Ascending aorta (tissue), 2 donors: ENCODE measurements at regions not wholly inside any gene's neighbourhood (a gene's known extent, or its start where the extent isn't known, plus 50 kb on each side); places are given as distances from the start of the nearest gene placed in this dataset.

ENCODE experiments used
- DNase-seq, 2 donors: peaks; one replicate each; pipeline ENCODE4 v3.0.0-alpha.2; 2019; ENCODE audit warnings: low spot score in 2 of 2
- H3K27ac ChIP-seq, 2 donors: fragments of 200-600 bp; sonication (generic); one replicate each; pipeline ENCODE4 v1.5.1; 2016 to 2017; ENCODE audit warnings: mild to moderate bottlenecking in 1 of 2
- H3K27me3 ChIP-seq: fragments of 200-600 bp; sonication (generic); one replicate; pipeline ENCODE4 v1.5.1; 2017
- H3K36me3 ChIP-seq, 2 donors: fragments of 200-600 bp; sonication (generic); one replicate each; pipeline ENCODE4 v1.5.1; 2016
- H3K4me1 ChIP-seq, 2 donors: fragments of 200-600 bp; sonication (generic); one replicate each; pipeline ENCODE4 v1.5.1; 2016 to 2017; ENCODE audit warnings: mild to moderate bottlenecking in 1 of 2
- H3K4me3 ChIP-seq, 2 donors: fragments of 200-600 bp; sonication (generic); one replicate each; pipeline ENCODE4 v1.5.1; 2016 to 2017; ENCODE audit warnings: mild to moderate bottlenecking in 1 of 2
- H3K9me3 ChIP-seq, 2 donors: fragments of 200-600 bp; sonication (generic); one replicate each; pipeline ENCODE4 v1.5.1; 2016
- intact Hi-C: fragments of 100-400 bp; cut with DNase I; formaldehyde crosslinking; loops from one replicate; pipeline ENCODE4 v1.15.1; 2023
- TF ChIP-seq, protein P1 (sequence below), 3 experiments: fragments of 200-600 bp in 2 of 3; fragments of 450-650 bp in 1 of 3; sonication (generic) in 2 of 3; IDR thresholded peaks; one replicate each; pipeline ENCODE4 v1.5.1; 2016 to 2019; ENCODE audit warnings: antibody characterized with exemption in 3 of 3, mild to moderate bottlenecking in 1 of 3, moderate library complexity in 1 of 3

DNA sequence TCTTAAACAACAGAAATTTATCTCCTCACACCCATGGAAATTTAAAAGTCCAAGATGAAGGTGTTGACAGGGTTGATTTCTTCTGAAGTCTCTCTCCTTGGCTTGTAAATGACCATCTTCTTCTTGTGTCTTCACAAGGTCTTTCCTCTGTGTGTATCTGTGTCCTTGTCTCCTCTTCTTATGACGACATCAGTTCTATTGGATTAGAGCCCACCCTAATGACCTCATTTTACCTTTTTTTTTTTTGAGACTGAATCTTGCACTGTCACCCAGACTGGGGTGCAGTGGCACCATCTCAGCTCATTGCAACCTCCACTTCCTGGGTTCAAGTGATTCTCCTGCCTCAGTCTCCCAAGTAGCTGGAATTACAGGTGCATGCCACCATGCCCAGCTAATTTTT, 429.0 kb upstream of the CDH5 start:
- TF ChIP-seq, protein P1, sequence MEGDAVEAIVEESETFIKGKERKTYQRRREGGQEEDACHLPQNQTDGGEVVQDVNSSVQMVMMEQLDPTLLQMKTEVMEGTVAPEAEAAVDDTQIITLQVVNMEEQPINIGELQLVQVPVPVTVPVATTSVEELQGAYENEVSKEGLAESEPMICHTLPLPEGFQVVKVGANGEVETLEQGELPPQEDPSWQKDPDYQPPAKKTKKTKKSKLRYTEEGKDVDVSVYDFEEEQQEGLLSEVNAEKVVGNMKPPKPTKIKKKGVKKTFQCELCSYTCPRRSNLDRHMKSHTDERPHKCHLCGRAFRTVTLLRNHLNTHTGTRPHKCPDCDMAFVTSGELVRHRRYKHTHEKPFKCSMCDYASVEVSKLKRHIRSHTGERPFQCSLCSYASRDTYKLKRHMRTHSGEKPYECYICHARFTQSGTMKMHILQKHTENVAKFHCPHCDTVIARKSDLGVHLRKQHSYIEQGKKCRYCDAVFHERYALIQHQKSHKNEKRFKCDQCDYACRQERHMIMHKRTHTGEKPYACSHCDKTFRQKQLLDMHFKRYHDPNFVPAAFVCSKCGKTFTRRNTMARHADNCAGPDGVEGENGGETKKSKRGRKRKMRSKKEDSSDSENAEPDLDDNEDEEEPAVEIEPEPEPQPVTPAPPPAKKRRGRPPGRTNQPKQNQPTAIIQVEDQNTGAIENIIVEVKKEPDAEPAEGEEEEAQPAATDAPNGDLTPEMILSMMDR (IDR thresholded peaks at IDR 0.05), result no peak
- no peak for DNase-seq
- intact Hi-C loops, result no loop called here
- no peak overlapping the region for H3K4me3 ChIP-seq
- no peak overlapping the region for H3K27ac ChIP-seq
- H3K9me3 ChIP-seq, result no peaks in the 10 kb centered on the region
- no peaks in the 10 kb centered on the region for H3K36me3 ChIP-seq
- no peaks in the 10 kb centered on the region for H3K27me3 ChIP-seq
- H3K4me1 ChIP-seq, result no peaks in the 10 kb centered on the region

GRCh38 chr16:65936096-65936495, 430.4 kb upstream of the CDH5 start:
- Histone ChIP-seq H3K9me3 (no peaks in the 10 kb centered on the region), H3K27me3 (no peaks in the 10 kb centered on the region), H3K4me3 (no peak overlapping the region), H3K27ac (no peak overlapping the region), H3K4me1 (no peaks in the 10 kb centered on the region), H3K36me3 (no peaks in the 10 kb centered on the region)
- DNase-seq, result no peak
- intact Hi-C loops, result no loop called here
- TF ChIP-seq, protein P1 (IDR thresholded peaks at IDR 0.05), result no peak

GRCh38 chr16:65934443-65934842, 432.0 kb upstream of the CDH5 start:
- H3K27me3 ChIP-seq, result no peaks in the 10 kb centered on the region
- H3K36me3 ChIP-seq, result no peaks in the 10 kb centered on the region
- no peaks in the 10 kb centered on the region for H3K4me1 ChIP-seq
- intact Hi-C loops, result no loop called here
- H3K9me3 ChIP-seq, result no peaks in the 10 kb centered on the region
- no peak overlapping the region for H3K4me3 ChIP-seq
- no peak for DNase-seq
- TF ChIP-seq, protein P1 (IDR thresholded peaks at IDR 0.05), result no peak
- no peak overlapping the region for H3K27ac ChIP-seq

DNA sequence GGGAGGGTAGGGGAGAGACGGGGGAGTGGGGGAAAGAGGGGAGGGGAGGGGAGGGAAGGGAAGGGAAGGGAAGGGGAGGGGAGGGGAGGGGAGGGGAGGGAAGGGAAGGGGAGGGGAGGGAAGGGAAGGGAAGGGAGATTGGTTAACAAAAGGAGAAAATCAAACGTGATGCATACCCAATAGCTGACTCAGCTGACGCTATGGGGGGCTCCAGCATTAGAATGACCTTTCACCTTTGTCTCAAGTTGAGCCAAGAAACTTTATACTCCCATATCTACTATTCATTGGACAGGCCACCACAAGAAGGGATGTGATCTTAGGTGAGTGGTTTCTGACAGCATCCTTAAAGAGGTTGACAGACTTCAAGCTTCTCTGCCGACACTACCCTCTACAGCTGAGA, 432.8 kb upstream of the CDH5 start:
- TF ChIP-seq, protein P1 (IDR thresholded peaks at IDR 0.05), result no peak
- Histone ChIP-seq H3K36me3 (no peaks in the 10 kb centered on the region), H3K27ac (no peak overlapping the region), H3K4me1 (no peaks in the 10 kb centered on the region), H3K4me3 (no peak overlapping the region), H3K9me3 (no peaks in the 10 kb centered on the region), H3K27me3 (no peaks in the 10 kb centered on the region)
- DNase-seq, result no peak
- intact Hi-C loops, result no loop called here

DNA sequence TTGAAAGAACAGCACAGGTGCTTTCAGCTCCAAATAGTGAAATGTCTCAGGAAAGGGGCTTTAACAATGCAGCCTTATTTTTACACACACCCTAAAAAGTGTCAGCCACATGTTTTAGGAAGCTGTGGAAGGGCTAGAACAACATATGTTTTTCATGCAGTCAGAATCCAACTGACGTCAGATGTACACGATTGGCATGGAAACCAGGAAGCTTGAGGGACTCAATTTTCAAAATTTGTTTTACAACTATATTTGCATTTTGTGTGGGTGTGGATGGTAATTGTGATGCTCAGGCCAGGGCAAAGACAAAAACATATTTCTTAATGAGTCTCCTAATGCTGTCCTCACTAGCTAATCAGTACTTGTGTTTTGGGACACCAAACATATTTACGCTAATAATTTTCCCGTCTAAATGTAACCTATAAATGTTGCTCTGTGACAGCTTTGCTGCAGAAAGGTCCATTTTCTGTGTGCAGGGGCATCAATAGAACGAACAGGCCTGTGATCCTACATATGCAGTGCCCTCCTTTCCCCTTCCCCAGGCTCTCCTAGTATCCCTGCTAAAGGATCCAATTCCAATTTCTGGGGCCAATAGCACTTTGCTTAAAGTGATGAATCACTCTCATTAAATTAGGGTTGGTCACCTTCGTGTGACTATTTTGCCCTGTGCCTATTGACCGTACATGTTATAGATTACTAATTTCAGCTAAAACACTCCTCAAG, 434.0 kb upstream of the CDH5 start:
- TF ChIP-seq, protein P1 (IDR thresholded peaks at IDR 0.05), result no peak
- H3K4me1 ChIP-seq, result no peaks in the 10 kb centered on the region
- DNase-seq, result no peak
- intact Hi-C loops, result no loop called here
- no peaks in the 10 kb centered on the region for H3K36me3 ChIP-seq
- no peaks in the 10 kb centered on the region for H3K9me3 ChIP-seq
- H3K27ac ChIP-seq, result no peak overlapping the region
- no peaks in the 10 kb centered on the region for H3K27me3 ChIP-seq
- no peak overlapping the region for H3K4me3 ChIP-seq

DNA sequence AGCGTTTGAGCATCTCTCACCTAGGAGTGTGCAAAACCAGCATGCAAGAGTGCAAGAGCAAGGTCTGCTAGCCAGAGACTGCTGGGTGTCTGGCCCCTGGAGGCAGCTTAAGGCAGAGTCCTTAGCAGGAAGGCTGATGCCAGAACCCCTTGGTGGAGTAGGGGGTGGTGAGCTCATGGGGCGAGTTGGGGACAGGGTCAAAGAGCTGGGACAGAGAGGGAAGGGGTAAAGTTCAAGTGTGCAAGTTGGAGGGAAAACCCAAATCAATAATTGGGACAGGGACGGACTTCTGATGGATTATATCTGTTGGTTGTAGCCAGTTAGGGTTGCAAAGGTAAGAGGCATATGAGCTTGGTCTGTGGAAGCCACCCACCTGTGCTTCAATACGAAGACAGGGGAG, 443.6 kb upstream of the CDH5 start:
- TF ChIP-seq, protein P1 (IDR thresholded peaks at IDR 0.05), result no peak
- H3K4me3 ChIP-seq, result no peak overlapping the region
- H3K27me3 ChIP-seq, result no peaks in the 10 kb centered on the region
- H3K36me3 ChIP-seq, result no peaks in the 10 kb centered on the region
- intact Hi-C loops, result no loop called here
- H3K4me1 ChIP-seq, result no peaks in the 10 kb centered on the region
- H3K9me3 ChIP-seq, result no peaks in the 10 kb centered on the region
- no peak overlapping the region for H3K27ac ChIP-seq
- DNase-seq, result no peak
